ENCODE measurements at regions not wholly inside any gene's neighbourhood (a gene's known extent, or its start where the extent isn't known, plus 50 kb on each side); places are given as distances from the start of the nearest gene placed in this dataset.

DNA sequence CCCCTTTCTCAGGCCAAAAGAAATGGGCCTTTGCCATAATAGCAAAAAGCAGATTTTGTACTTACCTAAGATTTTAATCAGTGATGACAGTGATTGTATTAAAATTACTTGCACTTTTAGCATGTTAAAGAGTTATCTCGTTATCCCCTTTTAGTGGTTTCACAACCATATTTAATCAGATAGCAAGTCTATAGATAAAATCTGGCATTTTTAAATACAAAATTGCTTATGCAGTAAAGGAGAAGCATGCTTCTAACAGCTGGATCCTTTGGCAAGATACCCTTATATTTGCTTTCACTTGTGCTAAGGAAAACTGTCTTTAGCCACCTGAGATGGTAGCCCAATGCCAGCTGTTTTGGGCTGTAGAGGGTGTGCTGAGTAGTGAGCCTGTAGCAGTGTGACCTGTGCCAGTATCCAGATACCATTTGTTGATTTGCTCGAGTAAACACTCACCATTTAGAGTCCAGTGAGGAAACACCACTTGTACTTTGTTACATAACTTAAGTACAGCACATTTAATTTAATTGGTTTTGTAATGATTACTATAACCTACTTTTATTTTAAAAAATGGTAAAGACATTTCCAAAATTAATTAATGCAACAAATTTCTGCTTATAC is 314.4 kb upstream of the ZP4 start:
- TF ChIP-seq, protein P1, sequence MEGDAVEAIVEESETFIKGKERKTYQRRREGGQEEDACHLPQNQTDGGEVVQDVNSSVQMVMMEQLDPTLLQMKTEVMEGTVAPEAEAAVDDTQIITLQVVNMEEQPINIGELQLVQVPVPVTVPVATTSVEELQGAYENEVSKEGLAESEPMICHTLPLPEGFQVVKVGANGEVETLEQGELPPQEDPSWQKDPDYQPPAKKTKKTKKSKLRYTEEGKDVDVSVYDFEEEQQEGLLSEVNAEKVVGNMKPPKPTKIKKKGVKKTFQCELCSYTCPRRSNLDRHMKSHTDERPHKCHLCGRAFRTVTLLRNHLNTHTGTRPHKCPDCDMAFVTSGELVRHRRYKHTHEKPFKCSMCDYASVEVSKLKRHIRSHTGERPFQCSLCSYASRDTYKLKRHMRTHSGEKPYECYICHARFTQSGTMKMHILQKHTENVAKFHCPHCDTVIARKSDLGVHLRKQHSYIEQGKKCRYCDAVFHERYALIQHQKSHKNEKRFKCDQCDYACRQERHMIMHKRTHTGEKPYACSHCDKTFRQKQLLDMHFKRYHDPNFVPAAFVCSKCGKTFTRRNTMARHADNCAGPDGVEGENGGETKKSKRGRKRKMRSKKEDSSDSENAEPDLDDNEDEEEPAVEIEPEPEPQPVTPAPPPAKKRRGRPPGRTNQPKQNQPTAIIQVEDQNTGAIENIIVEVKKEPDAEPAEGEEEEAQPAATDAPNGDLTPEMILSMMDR (IDR thresholded peaks at IDR 0.05; ENCODE audit: insufficient read depth, low read length, severe bottlenecking): no peak
- FAIRE-seq (no peak), DNase-seq (ENCODE audit: low read depth) (no peak)
- Histone ChIP-seq H3K36me3 (ENCODE audit: control insufficient read depth, insufficient read depth, low read length) (no peaks in the 10 kb centered on the region), H3K27me3 (ENCODE audit: control insufficient read depth, insufficient read depth, low read length) (no peaks in the 10 kb centered on the region), H3K4me3 (ENCODE audit: low read depth, low read length) (no peak overlapping the region)

DNA sequence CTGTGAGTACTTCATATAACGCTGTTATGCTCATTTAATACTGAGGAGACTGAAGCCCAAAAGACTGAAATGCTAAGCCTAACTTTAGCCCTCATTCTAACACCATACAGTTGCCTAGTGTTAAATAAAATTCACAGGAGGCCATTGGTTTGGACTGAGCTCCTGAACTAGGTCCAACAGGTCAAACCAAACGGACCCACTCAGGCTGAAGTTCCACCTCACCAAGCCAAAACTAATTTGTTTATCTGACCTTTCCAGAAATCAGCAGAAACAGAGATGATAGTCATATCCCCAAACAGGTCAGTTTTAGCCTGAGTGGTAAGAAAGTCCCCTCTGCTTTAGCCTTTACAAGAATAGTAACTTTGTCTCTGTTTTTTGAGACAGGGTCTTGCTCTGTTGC is 311.3 kb upstream of the ZP4 start:
- no peak overlapping the region for H3K4me3 ChIP-seq (ENCODE audit: low read depth, low read length)
- TF ChIP-seq, protein P1 (IDR thresholded peaks at IDR 0.05; ENCODE audit: insufficient read depth, low read length, severe bottlenecking): no peak
- no peaks in the 10 kb centered on the region for H3K36me3 ChIP-seq (ENCODE audit: control insufficient read depth, insufficient read depth, low read length)
- no peak for DNase-seq (ENCODE audit: low read depth)
- FAIRE-seq: no peak
- H3K27me3 ChIP-seq (ENCODE audit: control insufficient read depth, insufficient read depth, low read length): no peaks in the 10 kb centered on the region

DNA sequence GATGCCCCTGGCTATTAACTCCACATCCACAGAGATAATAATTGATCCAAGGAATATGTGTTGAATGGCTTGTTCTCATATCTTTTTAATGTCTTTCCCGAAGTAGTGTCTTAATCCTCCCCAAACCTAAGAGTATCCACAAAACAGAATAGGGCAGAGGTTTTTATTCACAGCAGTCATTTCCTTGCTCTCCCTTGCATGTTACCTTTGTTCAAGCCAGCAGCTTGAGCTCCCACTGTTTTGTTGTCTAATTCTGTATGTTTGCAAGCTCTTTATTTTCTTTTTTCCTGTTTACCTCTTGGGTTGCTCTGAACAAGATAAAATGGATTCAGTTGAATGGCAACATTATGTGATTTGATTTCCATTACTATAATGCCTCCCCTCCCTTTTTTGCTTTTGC is 308.6 kb upstream of the ZP4 start:
- no peak for DNase-seq (ENCODE audit: low read depth)
- H3K36me3 ChIP-seq (ENCODE audit: control insufficient read depth, insufficient read depth, low read length): no peaks in the 10 kb centered on the region
- no peak for FAIRE-seq
- no peaks in the 10 kb centered on the region for H3K27me3 ChIP-seq (ENCODE audit: control insufficient read depth, insufficient read depth, low read length)
- no peak overlapping the region for H3K4me3 ChIP-seq (ENCODE audit: low read depth, low read length)
- TF ChIP-seq, protein P1 (IDR thresholded peaks at IDR 0.05; ENCODE audit: insufficient read depth, low read length, severe bottlenecking): no peak

DNA sequence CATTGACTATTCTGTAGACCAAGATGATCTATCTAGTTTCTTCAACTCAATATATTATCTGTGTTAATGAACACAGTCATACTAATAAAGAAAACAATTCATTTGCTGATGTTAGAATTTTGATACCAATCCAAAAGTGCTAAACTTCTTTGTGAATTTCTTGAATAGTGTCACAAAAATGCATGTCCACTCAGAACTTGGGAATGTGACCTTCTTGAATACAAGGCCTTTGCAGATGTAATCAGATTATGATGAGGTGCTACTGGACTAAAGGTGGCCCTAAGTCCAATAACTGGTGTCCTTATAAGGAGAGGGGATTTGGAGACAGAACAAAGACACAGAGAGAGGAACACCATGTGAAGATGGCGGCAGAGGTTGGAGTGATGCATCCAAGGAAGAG is 305.8 kb upstream of the ZP4 start:
- DNase-seq (ENCODE audit: low read depth) (no peak), FAIRE-seq (no peak)
- Histone ChIP-seq H3K4me3 (ENCODE audit: low read depth, low read length) (no peak overlapping the region), H3K27me3 (ENCODE audit: control insufficient read depth, insufficient read depth, low read length) (no peaks in the 10 kb centered on the region), H3K36me3 (ENCODE audit: control insufficient read depth, insufficient read depth, low read length) (no peaks in the 10 kb centered on the region)
- TF ChIP-seq, protein P1 (IDR thresholded peaks at IDR 0.05; ENCODE audit: insufficient read depth, low read length, severe bottlenecking): no peak

DNA sequence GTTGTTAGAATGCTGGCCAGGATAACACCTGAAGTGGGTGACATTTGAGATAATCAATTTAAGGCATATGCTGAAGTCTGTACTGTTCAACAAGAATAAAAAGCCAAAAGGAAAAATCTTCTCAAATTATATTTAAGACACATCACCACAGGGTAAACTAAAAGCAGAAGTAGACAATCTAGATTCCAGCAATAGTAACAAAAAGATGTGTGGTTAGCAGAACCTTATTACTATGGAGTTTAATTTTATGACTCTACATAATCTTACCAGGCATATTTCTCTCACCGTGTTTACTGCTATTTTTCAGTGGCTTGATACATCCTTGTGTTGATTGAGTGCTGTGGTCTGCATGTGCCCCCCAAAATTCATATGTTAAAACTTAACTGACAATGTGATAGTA is 300.4 kb upstream of the ZP4 start:
- no peak for DNase-seq (ENCODE audit: low read depth)
- no peak for FAIRE-seq
- TF ChIP-seq, protein P1 (IDR thresholded peaks at IDR 0.05; ENCODE audit: insufficient read depth, low read length, severe bottlenecking): no peak
- Histone ChIP-seq H3K4me3 (ENCODE audit: low read depth, low read length) (no peak overlapping the region), H3K27me3 (ENCODE audit: control insufficient read depth, insufficient read depth, low read length) (no peaks in the 10 kb centered on the region), H3K36me3 (ENCODE audit: control insufficient read depth, insufficient read depth, low read length) (no peaks in the 10 kb centered on the region)

DNA sequence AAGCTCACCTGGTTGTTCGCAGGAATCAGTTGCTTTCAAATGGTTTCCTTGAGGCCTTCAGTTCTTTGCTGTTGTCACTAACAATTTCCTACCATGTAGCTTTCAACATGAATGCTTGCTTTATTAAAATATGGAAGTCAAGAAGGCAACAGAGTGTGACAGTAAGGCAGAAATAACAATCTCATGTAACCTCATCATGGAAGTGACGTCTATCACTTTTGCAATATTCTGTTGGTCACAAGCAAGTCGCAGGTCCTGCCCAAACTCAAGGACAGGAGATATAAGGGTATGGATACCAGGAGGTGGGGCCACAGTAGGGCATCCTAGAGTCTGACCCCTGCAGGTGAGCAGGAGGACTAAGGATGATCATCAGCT is 296.8 kb upstream of the ZP4 start:
- DNase-seq (ENCODE audit: low read depth) (no peak), FAIRE-seq (no peak)
- Histone ChIP-seq H3K27me3 (ENCODE audit: control insufficient read depth, insufficient read depth, low read length) (no peaks in the 10 kb centered on the region), H3K36me3 (ENCODE audit: control insufficient read depth, insufficient read depth, low read length) (no peaks in the 10 kb centered on the region), H3K4me3 (ENCODE audit: low read depth, low read length) (no peak overlapping the region)
- TF ChIP-seq, protein P1 (IDR thresholded peaks at IDR 0.05; ENCODE audit: insufficient read depth, low read length, severe bottlenecking): no peak
